ENCODE measurements at regions not wholly inside any gene's neighbourhood (a gene's known extent, or its start where the extent isn't known, plus 50 kb on each side); places are given as distances from the start of the nearest gene placed in this dataset.

GRCh38 chr11:115644856-115645255 lies 140.6 kb upstream of the CADM1 start:
- CTCF ChIA-PET, result no interaction called here
- no peak overlapping the region for H3K4me3 ChIP-seq (ENCODE audit: low read depth in 2 of 2, low read length in 2 of 2)
- no peaks in the 10 kb centered on the region for H3K9me3 ChIP-seq (ENCODE audit: control insufficient read depth, insufficient read depth, low read depth, low read length)
- H3K27me3 ChIP-seq (ENCODE audit: control insufficient read depth, insufficient read depth, low read length), result 0 out of 2 replicates have a peak, but pooled peaks cover 2% of the 10 kb centered on the region
- TF ChIP-seq SIN3A (IDR thresholded peaks at IDR 0.05; ENCODE audit: borderline replicate concordance, insufficient read depth, low read depth, low read length) (no peak), CTCF (IDR thresholded peaks at IDR 0.05) (no peak), POLR2AphosphoS5 (IDR thresholded peaks at IDR 0.05; ENCODE audit: low read depth, low read length) (no peak), REST (IDR thresholded peaks at IDR 0.05; ENCODE audit: insufficient read depth in 1 of 2, low read depth in 2 of 2, low read length in 1 of 2) (no peak), TCF7L2 (IDR thresholded peaks at IDR 0.05; ENCODE audit: low read depth, low read length) (no peak)
- ATAC-seq, result no peak
- no peaks in the 10 kb centered on the region for H3K36me3 ChIP-seq (ENCODE audit: control insufficient read depth, insufficient read depth, low read length)
- in situ Hi-C loops (cut with HindIII; ENCODE audit: low pct_unique_long_range_greater_than_20kb, low sequenced_read_pairs), result no loop called here
- intact Hi-C loops (cut with micrococcal nuclease; ENCODE audit: unreplicated experiment), result no loop called here
- no peak overlapping the region for H3K27ac ChIP-seq (ENCODE audit: low read length)
- no peaks in the 10 kb centered on the region for H3K4me1 ChIP-seq (ENCODE audit: control insufficient read depth, insufficient read depth, low read length)
- POLR2A ChIA-PET, result no interaction called here
- BruUV-seq (replicated peaks), result no TSS peak
- DNase-seq (ENCODE audit: low read depth, low spot score), result no peak

GRCh38 chr11:115643549-115644270 lies 139.5 kb upstream of the CADM1 start:
- DNase-seq (ENCODE audit: low read depth, low spot score) (no peak), ATAC-seq (no peak)
- no peak overlapping the region for H3K4me3 ChIP-seq (ENCODE audit: low read depth in 2 of 2, low read length in 2 of 2)
- TF ChIP-seq CTCF (IDR thresholded peaks at IDR 0.05) (no peak), SIN3A (IDR thresholded peaks at IDR 0.05; ENCODE audit: borderline replicate concordance, insufficient read depth, low read depth, low read length) (no peak), POLR2AphosphoS5 (IDR thresholded peaks at IDR 0.05; ENCODE audit: low read depth, low read length) (no peak), TCF7L2 (IDR thresholded peaks at IDR 0.05; ENCODE audit: low read depth, low read length) (no peak), REST (IDR thresholded peaks at IDR 0.05; ENCODE audit: insufficient read depth in 1 of 2, low read depth in 2 of 2, low read length in 1 of 2) (no peak)
- BruUV-seq (replicated peaks), result no TSS peak
- H3K27ac ChIP-seq (ENCODE audit: low read length), result no peak overlapping the region
- intact Hi-C loops (cut with micrococcal nuclease; ENCODE audit: unreplicated experiment) (no loop called here), in situ Hi-C loops (cut with HindIII; ENCODE audit: low pct_unique_long_range_greater_than_20kb, low sequenced_read_pairs) (no loop called here)
- CTCF ChIA-PET, result no interaction called here
- POLR2A ChIA-PET, result no interaction called here
- no peaks in the 10 kb centered on the region for H3K9me3 ChIP-seq (ENCODE audit: control insufficient read depth, insufficient read depth, low read depth, low read length)
- H3K4me1 ChIP-seq (ENCODE audit: control insufficient read depth, insufficient read depth, low read length), result no peaks in the 10 kb centered on the region
- H3K36me3 ChIP-seq (ENCODE audit: control insufficient read depth, insufficient read depth, low read length), result no peaks in the 10 kb centered on the region
- H3K27me3 ChIP-seq (ENCODE audit: control insufficient read depth, insufficient read depth, low read length), result 0 out of 2 replicates have a peak, but pooled peaks cover 2% of the 10 kb centered on the region
